Tongue (tissue), 1 donor: ENCODE measurements at regions not wholly inside any gene's neighbourhood (a gene's known extent, or its start where the extent isn't known, plus 50 kb on each side); places are given as distances from the start of the nearest gene placed in this dataset.
A peak's percentile ranks its signal among the peaks of the same experiment; 100 is the strongest.

Source experiments
- DNase-seq: peaks from one replicate; pipeline ENCODE4 v3.0.0-alpha.2; 2015

DNA sequence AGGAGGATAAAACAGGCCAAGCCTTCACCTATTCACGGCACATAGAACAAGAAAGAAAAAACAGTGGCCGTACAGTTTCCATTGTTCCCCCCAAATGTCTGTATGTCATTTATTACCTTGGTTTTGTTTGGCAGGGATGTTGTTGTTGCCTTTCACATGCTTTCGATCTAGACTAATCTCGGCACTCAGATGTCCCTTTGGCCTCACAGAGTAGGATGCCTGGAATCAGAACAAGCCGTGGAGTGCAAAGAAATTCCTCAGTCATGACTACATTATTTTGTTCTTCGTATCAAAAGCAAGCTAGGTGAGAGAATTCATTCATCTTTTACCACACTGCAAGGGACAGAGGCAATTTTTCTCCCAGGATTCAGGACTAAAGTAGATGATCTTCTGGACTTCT lies 106.9 kb downstream of the SMIM20 start:
- DNase-seq = peak; percentile 42

DNA sequence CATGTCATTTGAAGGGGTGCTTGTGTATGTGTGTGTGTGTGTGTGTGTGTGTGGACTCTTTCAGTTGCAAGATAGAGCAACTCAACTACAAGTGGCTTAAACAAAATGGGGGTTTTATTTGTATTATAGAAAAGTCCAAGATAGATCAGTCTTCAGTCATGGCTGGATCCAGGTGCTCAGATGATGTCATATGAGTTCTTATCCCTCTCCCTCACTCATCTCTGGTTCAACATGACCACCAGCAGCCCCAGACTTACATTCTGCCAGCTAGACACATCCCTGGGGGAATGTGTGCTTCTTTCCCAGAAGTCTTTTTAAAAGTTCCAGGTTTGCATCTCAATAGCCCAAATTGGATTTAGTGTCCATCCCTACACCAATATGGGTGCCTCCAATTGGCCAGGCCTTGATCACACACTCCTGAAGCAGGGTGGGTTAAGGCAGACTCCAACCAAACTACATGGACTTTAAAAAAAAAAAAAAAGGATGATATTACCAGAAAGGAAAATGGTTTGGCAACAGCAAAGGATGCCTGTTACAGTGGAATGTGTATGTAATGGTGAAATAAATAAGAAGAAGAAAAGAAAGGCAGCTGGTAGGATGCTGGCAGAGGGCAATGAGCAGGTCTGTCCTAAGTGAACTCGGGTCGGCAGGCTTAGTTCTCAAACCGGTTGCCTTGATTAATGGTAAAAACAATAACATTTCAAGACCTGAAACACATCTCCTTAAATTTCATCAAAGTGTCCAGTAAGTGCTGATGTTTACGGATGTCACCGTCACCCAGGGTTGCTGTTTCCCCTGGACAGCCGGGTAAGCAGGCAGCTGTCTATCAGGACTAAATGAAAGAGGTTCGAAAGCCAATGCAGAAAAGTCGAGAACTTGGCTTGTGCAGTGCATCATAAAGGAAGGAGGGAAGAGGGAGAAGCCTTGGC lies 107.7 kb downstream of the SMIM20 start:
- DNase-seq = no peak

GRCh38 chr4:26022346-26023202 lies 108.6 kb downstream of the SMIM20 start:
- peak; percentile 85 for DNase-seq

- DNase-seq = peak; percentile 35
Observed at GRCh38 chr4:26023203-26023972, 109.4 kb downstream of the SMIM20 start.

DNA sequence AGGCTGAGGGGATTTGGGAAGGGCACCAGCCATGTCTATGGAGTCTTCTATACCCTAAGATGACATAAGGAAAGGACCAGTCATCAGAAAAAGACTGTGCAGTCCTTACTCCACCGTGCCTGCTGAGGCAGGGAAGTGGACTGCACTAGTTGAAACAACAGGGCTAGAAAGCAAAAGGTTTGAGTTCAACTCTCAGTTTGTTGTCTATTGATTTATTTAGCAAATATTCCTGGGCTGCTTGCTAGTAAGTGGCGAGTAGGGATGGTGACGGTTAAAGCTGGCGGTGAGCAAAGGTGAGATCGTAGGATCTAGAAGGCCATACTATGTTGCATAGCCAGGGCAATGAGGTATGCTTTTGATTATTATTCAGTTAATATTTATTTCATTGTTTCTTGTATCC lies 110.1 kb downstream of the SMIM20 start:
- no peak for DNase-seq

DNA sequence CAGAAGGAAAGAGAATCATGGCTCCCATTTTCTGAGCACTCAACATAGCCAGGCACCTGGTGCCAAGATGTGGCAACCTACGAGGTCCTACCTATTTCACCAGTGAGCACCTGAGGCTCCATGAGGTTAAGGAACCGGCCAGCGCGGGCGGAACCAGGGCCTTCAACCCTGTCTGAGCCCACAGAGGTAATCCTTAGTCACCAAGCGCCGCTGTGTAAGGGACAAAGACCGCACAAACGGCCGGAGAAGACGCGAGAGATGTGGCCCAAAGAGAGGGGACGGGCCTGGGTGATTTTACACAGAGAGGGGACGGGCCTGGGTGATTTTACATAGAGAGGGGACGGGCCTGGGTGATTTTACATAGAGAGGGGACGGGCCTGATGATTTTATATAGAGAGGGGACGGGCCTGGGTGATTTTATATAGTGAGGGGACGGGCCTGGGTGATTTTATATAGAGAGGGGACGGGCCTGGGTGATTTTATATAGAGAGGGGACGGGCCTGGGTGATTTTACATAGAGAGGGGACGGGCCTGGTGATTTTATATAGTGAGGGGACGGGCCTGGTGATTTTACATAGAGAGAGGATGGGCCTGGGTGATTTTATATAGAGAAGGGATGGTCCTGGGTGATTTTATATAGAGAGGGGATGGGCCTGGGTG lies 114.2 kb downstream of the SMIM20 start:
- no peak for DNase-seq

DNA sequence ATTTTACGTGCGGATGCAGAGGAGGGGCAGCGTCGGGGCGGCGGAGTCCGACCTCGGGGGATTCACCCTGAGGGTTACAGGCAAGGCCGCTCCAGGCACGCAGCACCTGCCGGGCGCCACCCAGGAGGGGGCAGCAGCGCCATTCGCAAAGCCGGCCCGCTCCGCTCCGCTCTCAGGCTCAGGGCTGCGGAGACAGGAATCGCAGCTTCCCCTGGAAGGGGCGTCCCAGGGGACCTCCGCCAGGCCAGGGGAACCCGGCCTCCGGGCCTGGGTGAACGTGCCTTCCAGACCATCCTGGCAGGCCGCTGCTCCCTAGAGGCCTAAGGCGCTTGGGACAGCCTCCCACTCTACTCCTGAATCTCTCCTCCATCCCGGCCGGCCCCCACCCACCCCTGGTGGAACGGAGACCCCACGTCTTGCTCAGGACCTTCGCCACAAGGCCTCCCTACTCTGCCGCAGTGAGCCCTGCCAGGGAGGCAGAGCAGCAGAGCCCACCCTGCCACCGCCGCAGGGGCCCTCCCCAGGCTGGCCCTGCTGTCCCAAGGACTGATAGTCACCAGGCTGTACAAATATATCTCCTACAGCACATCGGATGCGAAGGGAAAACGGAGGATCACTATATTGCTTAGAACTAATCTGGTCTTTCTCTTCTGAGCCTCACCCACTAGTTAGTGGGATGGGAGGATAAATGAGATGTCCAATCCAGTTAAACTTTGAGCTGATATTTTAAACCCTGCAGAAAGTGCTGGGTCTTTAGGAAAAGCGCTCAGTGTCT lies 115.0 kb downstream of the SMIM20 start:
- DNase-seq = peak; percentile 84

DNA sequence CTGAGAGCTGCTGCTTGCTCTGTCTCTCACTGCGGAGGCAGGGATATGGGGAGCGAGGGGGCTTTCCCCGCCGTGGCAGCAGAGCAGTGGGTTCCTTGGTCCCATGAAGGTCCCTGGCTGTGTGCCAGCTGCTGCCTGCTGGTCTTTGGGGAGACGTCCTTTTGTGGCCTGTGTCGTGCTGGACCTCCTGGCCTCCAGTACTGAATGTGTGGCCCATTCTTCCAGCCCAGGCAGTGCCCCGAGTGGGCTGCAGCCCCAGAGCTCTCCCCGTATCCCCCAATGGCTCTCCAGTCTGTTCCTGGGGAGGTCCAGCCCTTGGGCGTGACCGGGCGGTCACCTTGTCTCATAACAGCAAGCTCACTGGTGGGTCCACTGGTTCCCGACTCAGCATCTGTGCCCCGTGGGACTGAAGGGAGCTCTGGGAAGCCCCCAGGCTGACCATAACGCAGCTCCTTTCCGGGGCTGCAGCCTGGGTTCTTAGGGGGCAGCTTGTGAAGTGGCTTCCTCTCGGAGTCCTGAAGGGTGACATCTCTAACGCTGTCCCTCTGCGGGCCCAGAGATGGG lies 115.6 kb downstream of the SMIM20 start:
- no peak for DNase-seq

DNA sequence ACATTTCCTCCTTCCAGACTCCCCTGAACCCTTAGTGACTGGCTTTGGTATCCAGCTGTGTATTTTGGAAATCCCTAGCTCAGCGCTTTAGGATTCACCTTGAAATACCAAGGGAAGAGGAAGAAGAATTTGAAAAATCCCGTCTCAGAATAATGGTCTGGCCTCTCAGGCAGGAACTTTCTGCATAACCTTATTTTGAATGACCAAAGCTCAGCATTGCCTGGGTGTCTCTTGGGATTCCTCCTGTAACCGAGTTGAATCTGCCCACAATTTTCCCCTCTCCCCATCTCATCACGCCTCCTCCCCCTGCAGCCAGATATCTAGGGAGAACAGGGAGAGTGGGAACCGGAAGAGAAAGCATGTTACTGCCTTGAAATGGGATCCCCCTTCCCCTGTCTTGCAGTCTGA lies 116.2 kb downstream of the SMIM20 start:
- DNase-seq = no peak

- no peak for DNase-seq
Observed at GRCh38 chr4:26030780-26031179, 116.8 kb downstream of the SMIM20 start.

- DNase-seq = no peak
Observed at GRCh38 chr4:26031704-26032103, 117.7 kb downstream of the SMIM20 start.

GRCh38 chr4:26032142-26032541 lies 118.1 kb downstream of the SMIM20 start:
- DNase-seq = no peak

DNA sequence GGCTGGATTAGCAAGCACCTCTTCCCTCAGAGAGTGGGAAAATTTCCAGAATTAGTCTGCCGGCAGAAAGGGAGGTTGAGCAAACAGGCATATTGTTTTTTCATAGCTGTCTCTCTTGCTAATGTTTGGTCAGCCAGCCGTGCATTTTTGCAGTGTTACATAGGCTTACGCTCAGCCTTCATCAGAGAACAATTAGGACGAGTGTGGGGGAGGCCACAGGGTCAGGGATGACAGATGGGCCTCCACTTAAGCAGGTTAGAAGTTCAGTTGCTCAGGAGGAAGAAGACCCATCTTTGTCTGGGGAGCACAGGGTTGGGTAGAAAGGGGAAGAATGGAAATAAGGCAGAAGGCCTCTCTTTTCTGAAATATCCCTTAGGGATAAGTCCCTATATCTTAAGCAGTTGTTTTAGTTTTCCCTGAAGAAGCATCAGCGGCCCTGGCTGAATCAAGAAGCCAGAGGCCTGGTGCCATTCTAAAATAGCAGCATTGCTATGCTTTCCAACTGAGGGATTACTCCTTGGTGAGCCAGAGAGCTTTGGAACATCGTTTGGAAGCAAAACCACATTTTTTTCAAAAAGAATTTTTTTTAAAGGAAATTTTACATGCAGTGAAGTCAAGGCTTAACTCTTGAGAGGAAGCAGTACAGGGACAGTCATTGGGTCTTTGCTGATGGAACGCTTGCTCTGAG lies 118.8 kb downstream of the SMIM20 start:
- peak; percentile 79 for DNase-seq

- no peak for DNase-seq
Observed at GRCh38 chr4:26033389-26033788, 119.4 kb downstream of the SMIM20 start.

DNA sequence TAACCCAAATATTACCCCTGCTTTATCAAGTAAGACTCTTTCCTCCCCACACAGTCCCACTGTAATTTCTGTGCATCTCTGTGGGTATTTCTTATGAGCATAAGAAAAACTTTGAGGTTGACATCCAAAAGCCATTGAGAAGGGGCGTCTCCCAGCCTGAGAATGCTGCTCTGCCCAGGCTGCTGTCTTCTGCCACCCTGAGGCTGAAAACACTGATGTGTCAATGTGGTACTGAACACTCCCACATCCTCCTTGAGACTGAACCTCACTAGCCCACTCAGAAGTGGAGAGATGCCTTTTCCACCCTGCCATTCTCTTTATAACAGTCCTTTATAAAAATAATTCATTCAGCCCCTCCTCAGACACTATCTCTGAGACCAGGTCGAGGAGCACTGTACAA lies 120.8 kb downstream of the SMIM20 start:
- no peak for DNase-seq

GRCh38 chr4:26035921-26036320 lies 121.9 kb downstream of the SMIM20 start:
- DNase-seq = no peak

GRCh38 chr4:26039639-26040359 lies 125.8 kb downstream of the SMIM20 start:
- no peak for DNase-seq

DNA sequence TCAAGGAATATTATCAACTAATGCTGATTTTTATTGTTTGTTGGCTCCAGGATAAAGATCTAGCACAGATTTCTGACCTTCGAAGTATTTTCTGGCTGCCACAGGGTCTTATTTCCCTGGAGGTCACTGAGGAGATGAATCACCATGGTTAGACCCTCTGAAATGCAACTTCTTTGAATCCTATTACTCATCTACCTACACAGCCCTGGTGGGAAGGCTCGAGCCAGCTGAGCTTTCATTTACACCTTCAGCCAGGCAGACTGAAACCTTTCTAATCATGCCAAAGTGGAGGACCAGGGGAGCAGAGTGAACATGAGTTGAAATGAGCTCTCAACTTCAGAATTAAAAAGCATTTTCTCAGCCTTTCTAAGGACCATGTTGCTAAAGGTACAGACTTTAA lies 130.5 kb downstream of the SMIM20 start:
- no peak for DNase-seq

- DNase-seq = peak; percentile 34
Observed at GRCh38 chr4:26044983-26045382, 131.0 kb downstream of the SMIM20 start.
